SK-N-SH treated with all-trans-retinoic acid at 6 μM for 48 hours (cell line): ENCODE measurements at regions not wholly inside any gene's neighbourhood (a gene's known extent, or its start where the extent isn't known, plus 50 kb on each side); places are given as distances from the start of the nearest gene placed in this dataset.
A peak's percentile ranks its signal among the peaks of the same experiment; 100 is the strongest.

ENCODE experiments used
- ATAC-seq: fragments of 200-7000 bp; cut with Tn5 transposase; 3 replicates; pipeline ENCODE4 v1.9.1; 2020; ENCODE audit warnings: mild to moderate bottlenecking, moderate library complexity
- ARNTL ChIP-seq: fragments of 450-650 bp; formaldehyde crosslinking; IDR thresholded peaks from 2 replicates; pipeline ENCODE4 v1.5.0; 2020; ENCODE audit warnings: low read depth, mild to moderate bottlenecking, moderate library complexity, borderline replicate concordance
- BACH2 ChIP-seq: fragments of 250-450 bp; sonication (Bioruptor Pico); IDR thresholded peaks from 2 replicates; pipeline ENCODE4 v1.9.0; 2021; ENCODE audit warnings: mild to moderate bottlenecking, borderline replicate concordance
- CSDC2 ChIP-seq: fragments of 250-450 bp; sonication (Bioruptor Pico); IDR thresholded peaks from 2 replicates; pipeline ENCODE4 v1.5.0; 2020; ENCODE audit warnings: mild to moderate bottlenecking, moderate library complexity
- ESRRG ChIP-seq: fragments of 250-450 bp; sonication (Bioruptor Pico); IDR thresholded peaks from 2 replicates; pipeline ENCODE4 v1.6.1; 2021; ENCODE audit warnings: mild to moderate bottlenecking
- GLIS3 ChIP-seq: fragments of 250-450 bp; sonication (Bioruptor Pico); IDR thresholded peaks from 2 replicates; pipeline ENCODE4 v1.5.0; 2020; ENCODE audit warnings: mild to moderate bottlenecking, moderate library complexity
- ISL1 ChIP-seq: fragments of 250-450 bp; sonication (Bioruptor Pico); IDR thresholded peaks from 2 replicates; pipeline ENCODE4 v2.1.2; 2022; ENCODE audit warnings: mild to moderate bottlenecking, moderate library complexity
- OSR1 ChIP-seq: fragments of 250-450 bp; sonication (Bioruptor Pico); IDR thresholded peaks from 2 replicates; pipeline ENCODE4 v1.8.0; 2022; ENCODE audit warnings: moderate library complexity, mild to moderate bottlenecking, inconsistent platforms
- PPARA ChIP-seq: fragments of 250-450 bp; sonication (Bioruptor Pico); IDR thresholded peaks from 2 replicates; pipeline ENCODE4 v1.5.0; 2020; ENCODE audit warnings: mild to moderate bottlenecking, borderline replicate concordance
- RARB ChIP-seq: fragments of 250-450 bp; sonication (Bioruptor Pico); IDR thresholded peaks from 2 replicates; pipeline ENCODE4 v1.8.0; 2021; ENCODE audit warnings: mild to moderate bottlenecking, moderate library complexity
- TCF4 ChIP-seq: fragments of 250-450 bp; sonication (Bioruptor Pico); IDR thresholded peaks from 2 replicates; pipeline ENCODE4 v1.8.0; 2021; ENCODE audit warnings: mild to moderate bottlenecking, moderate library complexity, borderline replicate concordance
- TOX ChIP-seq: fragments of 250-450 bp; sonication (Bioruptor Pico); IDR thresholded peaks from 2 replicates; pipeline ENCODE4 v1.8.0; 2021; ENCODE audit warnings: mild to moderate bottlenecking, moderate library complexity, borderline replicate concordance
- ZC3H10 ChIP-seq: fragments of 250-450 bp; sonication (Bioruptor Pico); IDR thresholded peaks from 2 replicates; pipeline ENCODE4 v1.5.1; 2021; ENCODE audit warnings: mild to moderate bottlenecking, moderate library complexity
- ZFP3 ChIP-seq: fragments of 250-450 bp; sonication (Bioruptor Pico); IDR thresholded peaks from 2 replicates; pipeline ENCODE4 v1.5.0; 2020; ENCODE audit warnings: mild to moderate bottlenecking, moderate library complexity
- ZNF8 ChIP-seq: fragments of 450-650 bp; formaldehyde crosslinking; IDR thresholded peaks from 2 replicates; pipeline ENCODE4 v1.5.0; 2020; ENCODE audit warnings: mild to moderate bottlenecking, moderate library complexity
- TF ChIP-seq, protein P1 (sequence below): fragments of 250-450 bp; sonication (Bioruptor Pico); IDR thresholded peaks from 2 replicates; pipeline ENCODE4 v1.5.0; 2020; ENCODE audit warnings: mild to moderate bottlenecking, moderate library complexity
- TF ChIP-seq, protein P2 (sequence below): fragments of 250-450 bp; sonication (Bioruptor Pico); IDR thresholded peaks from 2 replicates; pipeline ENCODE4 v1.5.1; 2020; ENCODE audit warnings: low read depth, mild to moderate bottlenecking, moderate library complexity
- TF ChIP-seq, protein P3 (sequence below): fragments of 250-450 bp; sonication (Bioruptor Pico); IDR thresholded peaks from 2 replicates; pipeline ENCODE4 v1.8.0; 2021; ENCODE audit warnings: low read depth, mild to moderate bottlenecking, moderate library complexity, borderline replicate concordance
- TF ChIP-seq, protein P4 (sequence below): fragments of 250-450 bp; sonication (Bioruptor Pico); IDR thresholded peaks from 2 replicates; pipeline ENCODE4 v1.5.1; 2021; ENCODE audit warnings: mild to moderate bottlenecking, moderate library complexity
- TF ChIP-seq, protein P5 (sequence below): fragments of 250-450 bp; sonication (Bioruptor Pico); IDR thresholded peaks from 2 replicates; pipeline ENCODE4 v1.8.0; 2020; ENCODE audit warnings: mild to moderate bottlenecking, moderate library complexity, borderline replicate concordance

DNA sequence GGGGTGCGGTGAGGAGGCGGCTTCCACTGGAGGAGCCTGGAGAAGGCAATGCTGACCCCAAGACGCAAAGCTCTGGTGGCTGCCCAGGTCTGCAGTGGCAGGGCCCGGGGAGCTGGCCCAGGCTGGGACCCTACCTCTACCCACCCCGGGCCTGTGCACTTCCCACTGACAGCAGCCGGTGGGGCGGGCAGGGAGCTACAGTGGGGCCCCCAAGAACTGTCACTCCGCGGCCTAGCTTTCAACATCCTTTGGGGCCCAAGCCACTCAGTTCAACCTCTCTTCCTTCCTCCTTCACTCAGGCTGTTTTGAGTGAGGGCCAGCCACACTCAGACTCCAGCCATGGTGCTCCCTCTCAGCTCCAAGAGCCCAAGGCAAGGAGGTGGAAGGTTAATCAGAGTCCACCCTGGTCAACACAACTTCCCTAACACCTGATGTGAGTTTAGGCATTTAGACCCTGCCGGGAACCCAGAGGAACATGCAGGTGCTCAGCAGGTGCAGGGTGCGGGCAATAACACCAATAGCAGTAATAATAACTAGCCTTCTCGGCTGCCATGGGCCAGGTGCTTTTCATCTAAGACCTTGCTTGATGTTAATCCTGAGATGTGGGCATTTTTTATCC is 93.6 kb downstream of the ZFP36L2 start:
- ATAC-seq, result no peak
- no peak for TF ChIP-seq ZC3H10 (CRISPR knock-in tag)
- TF ChIP-seq, protein P1, sequence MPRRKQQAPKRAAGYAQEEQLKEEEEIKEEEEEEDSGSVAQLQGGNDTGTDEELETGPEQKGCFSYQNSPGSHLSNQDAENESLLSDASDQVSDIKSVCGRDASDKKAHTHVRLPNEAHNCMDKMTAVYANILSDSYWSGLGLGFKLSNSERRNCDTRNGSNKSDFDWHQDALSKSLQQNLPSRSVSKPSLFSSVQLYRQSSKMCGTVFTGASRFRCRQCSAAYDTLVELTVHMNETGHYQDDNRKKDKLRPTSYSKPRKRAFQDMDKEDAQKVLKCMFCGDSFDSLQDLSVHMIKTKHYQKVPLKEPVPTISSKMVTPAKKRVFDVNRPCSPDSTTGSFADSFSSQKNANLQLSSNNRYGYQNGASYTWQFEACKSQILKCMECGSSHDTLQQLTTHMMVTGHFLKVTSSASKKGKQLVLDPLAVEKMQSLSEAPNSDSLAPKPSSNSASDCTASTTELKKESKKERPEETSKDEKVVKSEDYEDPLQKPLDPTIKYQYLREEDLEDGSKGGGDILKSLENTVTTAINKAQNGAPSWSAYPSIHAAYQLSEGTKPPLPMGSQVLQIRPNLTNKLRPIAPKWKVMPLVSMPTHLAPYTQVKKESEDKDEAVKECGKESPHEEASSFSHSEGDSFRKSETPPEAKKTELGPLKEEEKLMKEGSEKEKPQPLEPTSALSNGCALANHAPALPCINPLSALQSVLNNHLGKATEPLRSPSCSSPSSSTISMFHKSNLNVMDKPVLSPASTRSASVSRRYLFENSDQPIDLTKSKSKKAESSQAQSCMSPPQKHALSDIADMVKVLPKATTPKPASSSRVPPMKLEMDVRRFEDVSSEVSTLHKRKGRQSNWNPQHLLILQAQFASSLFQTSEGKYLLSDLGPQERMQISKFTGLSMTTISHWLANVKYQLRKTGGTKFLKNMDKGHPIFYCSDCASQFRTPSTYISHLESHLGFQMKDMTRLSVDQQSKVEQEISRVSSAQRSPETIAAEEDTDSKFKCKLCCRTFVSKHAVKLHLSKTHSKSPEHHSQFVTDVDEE (CRISPR knock-in tag), result no peak

DNA sequence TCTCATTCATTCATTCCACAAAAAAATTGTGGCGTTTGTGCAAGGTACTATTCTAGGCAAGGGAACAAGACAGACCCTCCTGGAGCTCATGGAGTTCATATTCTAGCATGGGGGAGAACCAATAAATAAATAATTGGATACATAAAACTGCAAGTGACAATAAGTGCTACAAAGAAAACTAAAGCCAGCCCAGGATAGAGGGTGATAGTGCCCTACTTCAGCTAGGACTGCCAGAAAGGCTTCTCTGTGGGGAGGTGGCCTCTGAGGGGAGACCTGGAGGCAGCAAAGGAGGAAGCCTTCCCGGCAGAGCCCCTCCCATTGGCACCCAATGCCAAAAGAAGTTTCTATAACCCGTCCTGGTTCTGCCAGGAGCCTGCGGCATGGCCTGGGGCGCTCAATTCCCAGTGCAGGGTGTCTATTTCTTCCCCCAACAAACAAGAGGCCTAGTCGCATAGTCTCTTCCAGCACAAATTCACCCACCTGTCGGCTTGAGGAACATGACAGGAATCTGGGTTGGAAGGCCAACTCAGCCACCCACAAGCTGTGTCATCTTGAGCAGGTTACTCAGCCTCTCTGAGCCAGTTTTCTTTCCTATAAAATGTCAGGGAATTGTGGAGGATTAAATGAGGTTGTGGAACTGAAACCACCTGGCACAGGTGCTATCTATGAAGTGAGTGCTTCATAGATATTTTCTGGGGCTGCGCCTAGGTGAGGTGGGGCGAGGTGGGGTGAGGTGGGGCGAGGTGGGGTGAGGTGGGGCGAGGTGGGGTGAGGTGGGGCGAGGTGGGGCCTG is 94.3 kb downstream of the ZFP36L2 start:
- ATAC-seq, result no peak
- no peak for TF ChIP-seq ZFP3 (CRISPR knock-in tag)
- TF ChIP-seq CSDC2, result no peak
- TF ChIP-seq GLIS3 (CRISPR knock-in tag), result no peak

DNA sequence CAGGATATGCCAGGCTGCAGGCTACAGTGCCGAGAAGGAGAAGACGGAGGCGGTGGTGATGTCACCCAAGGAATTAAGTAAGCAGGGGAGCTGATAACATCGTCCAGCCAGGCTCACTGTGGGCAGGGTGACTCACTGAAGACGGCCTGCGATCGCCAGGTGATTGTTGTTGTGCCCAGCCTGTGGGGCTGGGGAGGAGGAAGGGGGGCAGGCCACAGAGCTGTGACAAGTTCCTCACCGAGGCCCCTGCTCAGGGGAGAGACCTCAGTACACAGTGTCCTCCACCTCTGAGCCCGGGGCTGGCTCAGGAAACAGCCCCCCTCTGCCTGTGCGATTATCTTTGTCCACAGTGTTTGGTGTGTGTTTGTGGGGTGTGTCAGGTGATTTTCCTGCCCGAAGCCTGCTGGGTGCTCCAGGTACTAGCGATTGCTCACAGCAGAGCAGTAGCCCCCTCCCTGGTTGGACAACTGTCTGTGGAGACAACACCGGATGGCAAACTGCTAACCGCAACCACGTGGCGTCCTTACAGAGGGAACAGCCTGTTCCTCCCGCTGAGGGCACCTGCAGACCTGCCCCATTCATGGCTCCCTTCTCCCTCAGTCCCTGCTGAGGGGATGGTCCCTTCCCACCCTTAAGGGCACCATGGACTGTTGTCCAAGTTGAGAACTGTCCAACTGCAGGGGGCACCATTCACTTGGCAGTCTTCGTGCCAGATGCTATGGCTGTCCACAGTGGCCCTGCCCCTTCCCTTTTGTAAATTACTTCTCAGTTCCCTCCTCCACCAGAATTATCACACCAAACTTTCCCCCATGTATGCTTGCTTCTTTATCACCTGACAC is 95.1 kb downstream of the ZFP36L2 start:
- peak; percentile 77 for ATAC-seq
- TF ChIP-seq, protein P2, sequence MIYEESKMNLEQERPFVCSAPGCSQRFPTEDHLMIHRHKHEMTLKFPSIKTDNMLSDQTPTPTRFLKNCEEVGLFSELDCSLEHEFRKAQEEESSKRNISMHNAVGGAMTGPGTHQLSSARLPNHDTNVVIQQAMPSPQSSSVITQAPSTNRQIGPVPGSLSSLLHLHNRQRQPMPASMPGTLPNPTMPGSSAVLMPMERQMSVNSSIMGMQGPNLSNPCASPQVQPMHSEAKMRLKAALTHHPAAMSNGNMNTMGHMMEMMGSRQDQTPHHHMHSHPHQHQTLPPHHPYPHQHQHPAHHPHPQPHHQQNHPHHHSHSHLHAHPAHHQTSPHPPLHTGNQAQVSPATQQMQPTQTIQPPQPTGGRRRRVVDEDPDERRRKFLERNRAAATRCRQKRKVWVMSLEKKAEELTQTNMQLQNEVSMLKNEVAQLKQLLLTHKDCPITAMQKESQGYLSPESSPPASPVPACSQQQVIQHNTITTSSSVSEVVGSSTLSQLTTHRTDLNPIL (CRISPR knock-in tag), result 0 out of 2 replicates have a peak, but pooled peaks have one; percentile 41
- TF ChIP-seq, protein P3, sequence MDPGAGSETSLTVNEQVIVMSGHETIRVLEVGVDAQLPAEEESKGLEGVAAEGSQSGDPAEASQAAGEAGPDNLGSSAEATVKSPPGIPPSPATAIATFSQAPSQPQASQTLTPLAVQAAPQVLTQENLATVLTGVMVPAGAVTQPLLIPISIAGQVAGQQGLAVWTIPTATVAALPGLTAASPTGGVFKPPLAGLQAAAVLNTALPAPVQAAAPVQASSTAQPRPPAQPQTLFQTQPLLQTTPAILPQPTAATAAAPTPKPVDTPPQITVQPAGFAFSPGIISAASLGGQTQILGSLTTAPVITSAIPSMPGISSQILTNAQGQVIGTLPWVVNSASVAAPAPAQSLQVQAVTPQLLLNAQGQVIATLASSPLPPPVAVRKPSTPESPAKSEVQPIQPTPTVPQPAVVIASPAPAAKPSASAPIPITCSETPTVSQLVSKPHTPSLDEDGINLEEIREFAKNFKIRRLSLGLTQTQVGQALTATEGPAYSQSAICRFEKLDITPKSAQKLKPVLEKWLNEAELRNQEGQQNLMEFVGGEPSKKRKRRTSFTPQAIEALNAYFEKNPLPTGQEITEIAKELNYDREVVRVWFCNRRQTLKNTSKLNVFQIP (CRISPR knock-in tag), result no peak

DNA sequence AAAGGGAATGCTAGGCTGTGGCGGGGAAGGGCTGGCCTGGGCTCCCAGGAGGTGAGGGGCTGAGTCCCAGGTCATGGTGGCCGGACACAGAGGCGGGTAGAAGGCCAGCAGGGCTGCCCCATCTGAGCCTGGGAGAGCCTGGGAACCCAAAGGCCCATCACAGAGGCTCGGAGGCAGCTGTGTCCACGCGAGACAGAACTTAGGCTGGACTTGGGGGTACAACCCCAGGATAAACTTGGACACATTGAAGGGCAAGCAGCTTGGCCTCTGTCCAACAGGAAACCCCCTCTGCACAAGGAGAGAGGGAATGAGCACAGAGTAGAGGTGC is 95.9 kb downstream of the ZFP36L2 start:
- ATAC-seq, result no peak
- no peak for TF ChIP-seq ARNTL (CRISPR knock-in tag)
- TF ChIP-seq, protein P2 (CRISPR knock-in tag), result no peak
- TF ChIP-seq ESRRG, result no peak
- no peak for TF ChIP-seq ZFP3 (CRISPR knock-in tag)
- TF ChIP-seq TCF4 (CRISPR knock-in tag), result no peak
- no peak for TF ChIP-seq ZNF8 (CRISPR knock-in tag)
- no peak for TF ChIP-seq PPARA (CRISPR knock-in tag)
- TF ChIP-seq, protein P4, sequence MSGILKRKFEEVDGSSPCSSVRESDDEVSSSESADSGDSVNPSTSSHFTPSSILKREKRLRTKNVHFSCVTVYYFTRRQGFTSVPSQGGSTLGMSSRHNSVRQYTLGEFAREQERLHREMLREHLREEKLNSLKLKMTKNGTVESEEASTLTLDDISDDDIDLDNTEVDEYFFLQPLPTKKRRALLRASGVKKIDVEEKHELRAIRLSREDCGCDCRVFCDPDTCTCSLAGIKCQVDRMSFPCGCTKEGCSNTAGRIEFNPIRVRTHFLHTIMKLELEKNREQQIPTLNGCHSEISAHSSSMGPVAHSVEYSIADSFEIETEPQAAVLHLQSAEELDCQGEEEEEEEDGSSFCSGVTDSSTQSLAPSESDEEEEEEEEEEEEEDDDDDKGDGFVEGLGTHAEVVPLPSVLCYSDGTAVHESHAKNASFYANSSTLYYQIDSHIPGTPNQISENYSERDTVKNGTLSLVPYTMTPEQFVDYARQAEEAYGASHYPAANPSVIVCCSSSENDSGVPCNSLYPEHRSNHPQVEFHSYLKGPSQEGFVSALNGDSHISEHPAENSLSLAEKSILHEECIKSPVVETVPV, result no peak
- no peak for TF ChIP-seq ZC3H10 (CRISPR knock-in tag)
- TF ChIP-seq GLIS3 (CRISPR knock-in tag), result no peak
- TF ChIP-seq RARB (CRISPR knock-in tag), result no peak
- TF ChIP-seq OSR1, result no peak
- no peak for TF ChIP-seq ISL1 (CRISPR knock-in tag)
- TF ChIP-seq BACH2 (CRISPR knock-in tag), result no peak
- TF ChIP-seq, protein P3 (CRISPR knock-in tag), result no peak
- TF ChIP-seq, protein P5, sequence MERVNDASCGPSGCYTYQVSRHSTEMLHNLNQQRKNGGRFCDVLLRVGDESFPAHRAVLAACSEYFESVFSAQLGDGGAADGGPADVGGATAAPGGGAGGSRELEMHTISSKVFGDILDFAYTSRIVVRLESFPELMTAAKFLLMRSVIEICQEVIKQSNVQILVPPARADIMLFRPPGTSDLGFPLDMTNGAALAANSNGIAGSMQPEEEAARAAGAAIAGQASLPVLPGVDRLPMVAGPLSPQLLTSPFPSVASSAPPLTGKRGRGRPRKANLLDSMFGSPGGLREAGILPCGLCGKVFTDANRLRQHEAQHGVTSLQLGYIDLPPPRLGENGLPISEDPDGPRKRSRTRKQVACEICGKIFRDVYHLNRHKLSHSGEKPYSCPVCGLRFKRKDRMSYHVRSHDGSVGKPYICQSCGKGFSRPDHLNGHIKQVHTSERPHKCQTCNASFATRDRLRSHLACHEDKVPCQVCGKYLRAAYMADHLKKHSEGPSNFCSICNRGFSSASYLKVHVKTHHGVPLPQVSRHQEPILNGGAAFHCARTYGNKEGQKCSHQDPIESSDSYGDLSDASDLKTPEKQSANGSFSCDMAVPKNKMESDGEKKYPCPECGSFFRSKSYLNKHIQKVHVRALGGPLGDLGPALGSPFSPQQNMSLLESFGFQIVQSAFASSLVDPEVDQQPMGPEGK (CRISPR knock-in tag), result no peak
- TF ChIP-seq TOX (CRISPR knock-in tag), result no peak
